ENCODE measurements at regions not wholly inside any gene's neighbourhood (a gene's known extent, or its start where the extent isn't known, plus 50 kb on each side); places are given as distances from the start of the nearest gene placed in this dataset.

- no peak for DNase-seq (ENCODE audit: low read depth, low spot score)
- no peak overlapping the region for H3K4me3 ChIP-seq (ENCODE audit: low read depth, low read length)
- in situ Hi-C loops (cut with HindIII; ENCODE audit: low sequenced_read_pairs), result no loop called here
- no peak for TF ChIP-seq CTCF (IDR thresholded peaks at IDR 0.05; ENCODE audit: low read depth, low read length)
Observed at GRCh38 chr7:19062216-19062615, 55.2 kb downstream of the TWIST1 start.

GRCh38 chr7:19061331-19061730 is 56.1 kb downstream of the TWIST1 start:
- H3K4me3 ChIP-seq (ENCODE audit: low read depth, low read length), result no peak overlapping the region
- in situ Hi-C loops (cut with HindIII; ENCODE audit: low sequenced_read_pairs), result no loop called here
- no peak for TF ChIP-seq CTCF (IDR thresholded peaks at IDR 0.05; ENCODE audit: low read depth, low read length)
- DNase-seq (ENCODE audit: low read depth, low spot score), result no peak

GRCh38 chr7:19060761-19061259 is 56.6 kb downstream of the TWIST1 start:
- TF ChIP-seq CTCF (IDR thresholded peaks at IDR 0.05; ENCODE audit: low read depth, low read length), result no peak
- DNase-seq (ENCODE audit: low read depth, low spot score), result peak; percentile 12
- in situ Hi-C loops (cut with HindIII; ENCODE audit: low sequenced_read_pairs), result no loop called here
- no peak overlapping the region for H3K4me3 ChIP-seq (ENCODE audit: low read depth, low read length)

- no peak for DNase-seq (ENCODE audit: low read depth, low spot score)
- no peak overlapping the region for H3K4me3 ChIP-seq (ENCODE audit: low read depth, low read length)
- no peak for TF ChIP-seq CTCF (IDR thresholded peaks at IDR 0.05; ENCODE audit: low read depth, low read length)
- in situ Hi-C loops (cut with HindIII; ENCODE audit: low sequenced_read_pairs), result no loop called here
Observed at GRCh38 chr7:19056305-19056704, 61.1 kb downstream of the TWIST1 start.
